ENCODE measurements at regions not wholly inside any gene's neighbourhood (a gene's known extent, or its start where the extent isn't known, plus 50 kb on each side); places are given as distances from the start of the nearest gene placed in this dataset.
"Not testable (repeated sequence)": the region's sequence is repeated elsewhere in the genome, so short reads cannot be mapped to it uniquely, and the experiment has no call there.

DNA sequence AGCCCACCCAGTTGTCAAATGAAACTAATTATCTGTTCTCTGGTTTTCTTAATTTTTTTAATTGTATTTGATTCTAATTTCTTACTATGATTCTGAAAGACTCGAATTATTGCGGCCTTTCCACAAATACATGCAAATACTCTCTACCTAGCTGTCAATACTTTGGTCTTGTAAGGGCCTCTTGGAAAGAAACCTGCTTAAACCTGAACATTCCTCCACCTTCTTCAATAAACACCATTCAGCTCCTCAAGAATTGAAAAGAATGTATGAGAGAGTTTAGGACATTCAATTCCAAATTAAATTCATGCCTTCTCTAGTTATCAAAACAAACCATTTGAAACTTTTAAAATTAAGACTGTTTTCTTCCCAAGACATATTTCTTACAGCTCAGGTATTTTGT, 385.9 kb upstream of the NOCT start:
- DNase-seq = no peak
- intact Hi-C loops (cut with DNase I, micrococcal nuclease) = no loop called here
- peaks cover 4% of the 10 kb centered on the region for H3K27me3 Mint-ChIP-seq
- H3K9me3 Mint-ChIP-seq (ENCODE audit: low read depth) = no peaks in the 10 kb centered on the region
- H3K36me3 Mint-ChIP-seq (ENCODE audit: low read depth) = no peaks in the 10 kb centered on the region
- H3K4me1 Mint-ChIP-seq = no peaks in the 10 kb centered on the region
- POLR2A ChIA-PET = no interaction called here
- ATAC-seq = no peak
- H3K27ac Mint-ChIP-seq = no peak overlapping the region
- CTCF ChIA-PET = no interaction called here
- H3K4me3 Mint-ChIP-seq = no peak overlapping the region

GRCh38 chr4:138627096-138627495, 384.9 kb upstream of the SLC7A11 start:
- peaks cover 4% of the 10 kb centered on the region for H3K27me3 Mint-ChIP-seq
- CTCF ChIA-PET = no interaction called here
- POLR2A ChIA-PET = interaction anchor here (0.5 kb wide), 1 partner anchor 26 kb away, joined by 3 read pairs; no protein-coding TSS in a partner anchor
- intact Hi-C loops (cut with DNase I, micrococcal nuclease) = no loop called here
- no peak for ATAC-seq
- H3K27ac Mint-ChIP-seq = no peak overlapping the region
- H3K36me3 Mint-ChIP-seq (ENCODE audit: low read depth) = no peaks in the 10 kb centered on the region
- no peaks in the 10 kb centered on the region for H3K4me1 Mint-ChIP-seq
- no peaks in the 10 kb centered on the region for H3K9me3 Mint-ChIP-seq (ENCODE audit: low read depth)
- no peak for DNase-seq
- no peak overlapping the region for H3K4me3 Mint-ChIP-seq

- H3K27me3 Mint-ChIP-seq; CTCF ChIA-PET; H3K27ac Mint-ChIP-seq; POLR2A ChIA-PET; H3K9me3 Mint-ChIP-seq (ENCODE audit: low read depth); DNase-seq; ATAC-seq; H3K4me3 Mint-ChIP-seq; H3K4me1 Mint-ChIP-seq; H3K36me3 Mint-ChIP-seq (ENCODE audit: low read depth); intact Hi-C loops (cut with DNase I, micrococcal nuclease): not testable (repeated sequence)
Measured at GRCh38 chr4:138622362-138622761, 380.2 kb upstream of the SLC7A11 start.

- H3K4me3 Mint-ChIP-seq = no peak overlapping the region
- no peaks in the 10 kb centered on the region for H3K36me3 Mint-ChIP-seq (ENCODE audit: low read depth)
- no peaks in the 10 kb centered on the region for H3K4me1 Mint-ChIP-seq
- ChIA-PET POLR2A (no interaction called here), CTCF (interaction anchor here (0.9 kb wide), 1 partner anchor 11 kb away, joined by 3 read pairs; no protein-coding TSS in a partner anchor)
- no peak overlapping the region for H3K27ac Mint-ChIP-seq
- no peaks in the 10 kb centered on the region for H3K27me3 Mint-ChIP-seq
- no peak for ATAC-seq
- intact Hi-C loops (cut with DNase I, micrococcal nuclease) = no loop called here
- H3K9me3 Mint-ChIP-seq (ENCODE audit: low read depth) = peaks cover 5% of the 10 kb centered on the region
- no peak for DNase-seq
Measured at GRCh38 chr4:138616775-138617174, 374.6 kb upstream of the SLC7A11 start.

- Mint-ChIP-seq H3K9me3 (ENCODE audit: low read depth) (peaks cover 5% of the 10 kb centered on the region), H3K27ac (no peak overlapping the region), H3K4me3 (no peak overlapping the region), H3K36me3 (ENCODE audit: low read depth) (no peaks in the 10 kb centered on the region), H3K4me1 (no peaks in the 10 kb centered on the region), H3K27me3 (no peaks in the 10 kb centered on the region)
- ChIA-PET POLR2A (no interaction called here), CTCF (no interaction called here)
- ATAC-seq (no peak), DNase-seq (no peak)
- intact Hi-C loops (cut with DNase I, micrococcal nuclease) = no loop called here
Measured at GRCh38 chr4:138614398-138615142, 372.4 kb upstream of the SLC7A11 start.

GRCh38 chr4:138612428-138612827, 370.3 kb upstream of the SLC7A11 start:
- Mint-ChIP-seq H3K27me3 (no peaks in the 10 kb centered on the region), H3K36me3 (ENCODE audit: low read depth) (no peaks in the 10 kb centered on the region), H3K4me1 (no peaks in the 10 kb centered on the region), H3K4me3 (no peak overlapping the region), H3K9me3 (ENCODE audit: low read depth) (no peaks in the 10 kb centered on the region), H3K27ac (no peak overlapping the region)
- CTCF ChIA-PET = no interaction called here
- intact Hi-C loops (cut with DNase I, micrococcal nuclease) = no loop called here
- POLR2A ChIA-PET = no interaction called here
- ATAC-seq = no peak
- DNase-seq = no peak

- Mint-ChIP-seq H3K36me3 (ENCODE audit: low read depth) (no peaks in the 10 kb centered on the region), H3K4me1 (no peaks in the 10 kb centered on the region), H3K4me3 (no peak overlapping the region), H3K27me3 (no peaks in the 10 kb centered on the region), H3K27ac (no peak overlapping the region), H3K9me3 (ENCODE audit: low read depth) (no peaks in the 10 kb centered on the region)
- intact Hi-C loops (cut with DNase I, micrococcal nuclease) = no loop called here
- CTCF ChIA-PET = no interaction called here
- DNase-seq = no peak
- POLR2A ChIA-PET = no interaction called here
- ATAC-seq = no peak
Measured at GRCh38 chr4:138611721-138612120, 369.6 kb upstream of the SLC7A11 start.

DNA sequence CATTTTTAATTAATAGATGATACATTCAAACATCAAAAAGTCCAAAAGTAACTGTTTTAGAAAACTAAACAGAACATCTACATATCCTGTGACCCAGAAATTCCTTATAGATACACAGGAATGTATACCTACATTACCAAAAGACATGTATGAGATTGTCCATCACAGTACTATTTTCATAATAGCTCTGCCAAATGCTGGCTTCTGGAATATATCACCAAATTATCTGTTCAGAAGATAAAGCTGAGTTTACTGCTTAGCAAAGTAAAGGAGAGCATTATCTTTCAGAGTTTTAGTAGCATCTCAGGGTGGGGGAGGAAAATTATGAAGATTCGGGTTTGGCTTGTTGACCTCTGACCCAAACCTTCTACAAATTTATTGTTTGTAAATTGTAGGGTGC, 368.9 kb upstream of the SLC7A11 start:
- Mint-ChIP-seq H3K27ac (no peak overlapping the region), H3K36me3 (ENCODE audit: low read depth) (no peaks in the 10 kb centered on the region), H3K4me3 (no peak overlapping the region), H3K4me1 (no peaks in the 10 kb centered on the region), H3K27me3 (no peaks in the 10 kb centered on the region), H3K9me3 (ENCODE audit: low read depth) (no peaks in the 10 kb centered on the region)
- intact Hi-C loops (cut with DNase I, micrococcal nuclease) = no loop called here
- ChIA-PET POLR2A (no interaction called here), CTCF (no interaction called here)
- no peak for DNase-seq
- ATAC-seq = no peak

DNA sequence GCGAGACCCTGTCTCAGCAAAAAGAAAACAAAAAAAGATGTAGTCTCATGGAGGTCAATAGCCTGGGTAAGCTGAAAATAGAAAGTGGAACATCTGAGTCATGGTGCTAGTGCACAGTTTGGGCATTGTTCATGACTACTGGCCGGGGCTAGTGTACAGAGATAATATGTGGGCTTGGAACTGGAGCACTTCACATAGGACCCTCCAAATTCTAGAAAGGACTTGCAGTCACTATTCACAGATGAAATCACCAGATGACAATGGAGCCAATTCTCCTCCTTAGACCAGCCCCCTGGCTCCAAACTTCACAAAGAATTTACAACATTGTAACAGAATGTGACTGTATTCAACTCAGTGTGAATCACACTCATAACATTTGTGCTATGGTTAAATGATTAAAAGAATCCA, 367.8 kb upstream of the SLC7A11 start:
- H3K27me3 Mint-ChIP-seq = no peaks in the 10 kb centered on the region
- H3K36me3 Mint-ChIP-seq (ENCODE audit: low read depth) = no peaks in the 10 kb centered on the region
- intact Hi-C loops (cut with DNase I, micrococcal nuclease) = no loop called here
- DNase-seq (no peak), ATAC-seq (no peak)
- no peak overlapping the region for H3K4me3 Mint-ChIP-seq
- H3K9me3 Mint-ChIP-seq (ENCODE audit: low read depth) = no peaks in the 10 kb centered on the region
- CTCF ChIA-PET = no interaction called here
- no peak overlapping the region for H3K27ac Mint-ChIP-seq
- H3K4me1 Mint-ChIP-seq = no peaks in the 10 kb centered on the region
- POLR2A ChIA-PET = no interaction called here

- ATAC-seq (no peak), DNase-seq (no peak)
- H3K36me3 Mint-ChIP-seq (ENCODE audit: low read depth) = no peaks in the 10 kb centered on the region
- peaks cover 2% of the 10 kb centered on the region for H3K9me3 Mint-ChIP-seq (ENCODE audit: low read depth)
- POLR2A ChIA-PET = no interaction called here
- CTCF ChIA-PET = no interaction called here
- H3K27ac Mint-ChIP-seq = no peak overlapping the region
- no peaks in the 10 kb centered on the region for H3K4me1 Mint-ChIP-seq
- no peaks in the 10 kb centered on the region for H3K27me3 Mint-ChIP-seq
- no peak overlapping the region for H3K4me3 Mint-ChIP-seq
- intact Hi-C loops (cut with DNase I, micrococcal nuclease) = no loop called here
Measured at GRCh38 chr4:138604556-138604955, 362.4 kb upstream of the SLC7A11 start.

DNA sequence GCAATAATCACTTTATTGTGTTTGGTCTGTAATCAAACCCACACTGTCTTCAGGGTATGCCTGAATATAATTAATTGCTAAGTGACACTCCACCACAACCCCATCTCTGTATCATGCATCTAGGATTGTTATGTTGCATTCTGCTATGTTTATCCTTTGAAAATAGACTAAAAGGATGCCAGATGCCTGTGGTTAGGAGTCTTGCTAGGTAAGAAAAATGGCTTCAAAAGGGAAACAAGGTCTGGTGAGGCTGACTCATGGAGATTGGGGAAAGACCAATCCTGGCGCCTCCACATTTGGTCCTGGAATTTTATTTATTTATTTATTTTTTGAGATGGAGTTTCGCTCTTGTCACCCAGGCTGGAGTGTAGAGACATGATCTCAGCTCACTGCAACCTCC, 360.5 kb upstream of the SLC7A11 start:
- no peaks in the 10 kb centered on the region for H3K27me3 Mint-ChIP-seq
- H3K27ac Mint-ChIP-seq = no peak overlapping the region
- ATAC-seq = no peak
- H3K36me3 Mint-ChIP-seq (ENCODE audit: low read depth) = no peaks in the 10 kb centered on the region
- no peaks in the 10 kb centered on the region for H3K4me1 Mint-ChIP-seq
- no peak for DNase-seq
- ChIA-PET CTCF (no interaction called here), POLR2A (no interaction called here)
- H3K9me3 Mint-ChIP-seq (ENCODE audit: low read depth) = peaks cover 2% of the 10 kb centered on the region
- intact Hi-C loops (cut with DNase I, micrococcal nuclease) = no loop called here
- no peak overlapping the region for H3K4me3 Mint-ChIP-seq

- intact Hi-C loops (cut with DNase I, micrococcal nuclease) = no loop called here
- Mint-ChIP-seq H3K36me3 (ENCODE audit: low read depth) (no peaks in the 10 kb centered on the region), H3K27me3 (no peaks in the 10 kb centered on the region), H3K27ac (no peak overlapping the region), H3K9me3 (ENCODE audit: low read depth) (peaks cover 2% of the 10 kb centered on the region), H3K4me1 (no peaks in the 10 kb centered on the region), H3K4me3 (no peak overlapping the region)
- ChIA-PET POLR2A (no interaction called here), CTCF (interaction anchor here (1.6 kb wide), 1 partner anchor 8 kb away, joined by 3 read pairs; no protein-coding TSS in a partner anchor)
- no peak for DNase-seq
- no peak for ATAC-seq
Measured at GRCh38 chr4:138599965-138600364, 357.8 kb upstream of the SLC7A11 start.

- no peaks in the 10 kb centered on the region for H3K36me3 Mint-ChIP-seq (ENCODE audit: low read depth)
- H3K27me3 Mint-ChIP-seq = no peaks in the 10 kb centered on the region
- ChIA-PET CTCF (no interaction called here), POLR2A (no interaction called here)
- no peak overlapping the region for H3K27ac Mint-ChIP-seq
- H3K4me3 Mint-ChIP-seq = no peak overlapping the region
- DNase-seq (no peak), ATAC-seq (no peak)
- H3K4me1 Mint-ChIP-seq = no peaks in the 10 kb centered on the region
- peaks cover 2% of the 10 kb centered on the region for H3K9me3 Mint-ChIP-seq (ENCODE audit: low read depth)
- intact Hi-C loops (cut with DNase I, micrococcal nuclease) = no loop called here
Measured at GRCh38 chr4:138598226-138598625, 356.1 kb upstream of the SLC7A11 start.
